ENCODE measurements at regions not wholly inside any gene's neighbourhood (a gene's known extent, or its start where the extent isn't known, plus 50 kb on each side); places are given as distances from the start of the nearest gene placed in this dataset.

- dilution Hi-C loops (cut with MboI; ENCODE audit: extremely low pct_ligation_motif_present, low sequenced_read_pairs), result no loop called here
- no peak overlapping the region for H3K27ac ChIP-seq (ENCODE audit: control insufficient read depth, insufficient read depth, low read length)
Measured at GRCh38 chr18:43681661-43682060, 404.4 kb upstream of the SYT4 start.

GRCh38 chr18:43682196-43682595, 404.9 kb upstream of the SYT4 start:
- no peaks in the 10 kb centered on the region for H4K20me1 ChIP-seq (ENCODE audit: control insufficient read depth, extremely low read depth, insufficient read depth, low read length)
- H3K27me3 ChIP-seq (ENCODE audit: control insufficient read depth, extremely low read depth, insufficient read depth, low read length), result no peaks in the 10 kb centered on the region
- H3K4me3 ChIP-seq (ENCODE audit: control insufficient read depth in 2 of 3, extremely low read depth in 1 of 3, insufficient read depth in 2 of 3, low read depth in 1 of 3, low read length in 3 of 3), result no peak overlapping the region
- H3K9me1 ChIP-seq (ENCODE audit: control insufficient read depth, extremely low read depth, insufficient read depth, low read length), result no peaks in the 10 kb centered on the region
- FAIRE-seq (no peak), DNase-seq (ENCODE audit: low read depth, low spot score) (no peak)
- no peaks in the 10 kb centered on the region for H3K9me3 ChIP-seq (ENCODE audit: control insufficient read depth, low read depth, low read length)
- H3K4me1 ChIP-seq (ENCODE audit: control insufficient read depth, extremely low read depth, insufficient read depth, low read length), result no peaks in the 10 kb centered on the region
- TF ChIP-seq CTCF (optimal IDR thresholded peaks at IDR 0.05 in 1 of 3, IDR thresholded peaks at IDR 0.05 in 1 of 3, conservative IDR thresholded peaks at IDR 0.05 in 1 of 3; ENCODE audit: extremely low read depth in 1 of 3, insufficient read depth in 2 of 3, low read length in 3 of 3) (no peak), EZH2 (IDR thresholded peaks at IDR 0.05; ENCODE audit: low read length) (no peak)
- H3K9ac ChIP-seq (ENCODE audit: control insufficient read depth, extremely low read depth, insufficient read depth, low read length), result no peak overlapping the region
- no peak overlapping the region for H3K27ac ChIP-seq (ENCODE audit: control insufficient read depth, insufficient read depth, low read length)
- H3K79me2 ChIP-seq (ENCODE audit: control insufficient read depth, insufficient read depth, low read length), result no peaks in the 10 kb centered on the region
- dilution Hi-C loops (cut with MboI; ENCODE audit: extremely low pct_ligation_motif_present, low sequenced_read_pairs), result no loop called here
- H3K36me3 ChIP-seq (ENCODE audit: control insufficient read depth in 2 of 2, extremely low read depth in 1 of 2, insufficient read depth in 2 of 2, low read length in 2 of 2), result no peaks in the 10 kb centered on the region
- H2AFZ ChIP-seq (ENCODE audit: control insufficient read depth, low read length), result no peak overlapping the region
- no peak overlapping the region for H3K4me2 ChIP-seq (ENCODE audit: control insufficient read depth, extremely low read depth, insufficient read depth, low read depth, low read length)

More at GRCh38 chr18:43681661-43682060, 404.4 kb upstream of the SYT4 start:
- Histone ChIP-seq H3K4me3 (ENCODE audit: control insufficient read depth in 2 of 3, extremely low read depth in 1 of 3, insufficient read depth in 2 of 3, low read depth in 1 of 3, low read length in 3 of 3) (no peak overlapping the region), H3K9me3 (ENCODE audit: control insufficient read depth, low read depth, low read length) (no peaks in the 10 kb centered on the region), H3K9me1 (ENCODE audit: control insufficient read depth, extremely low read depth, insufficient read depth, low read length) (no peaks in the 10 kb centered on the region), H3K9ac (ENCODE audit: control insufficient read depth, extremely low read depth, insufficient read depth, low read length) (no peak overlapping the region), H3K79me2 (ENCODE audit: control insufficient read depth, insufficient read depth, low read length) (no peaks in the 10 kb centered on the region), H4K20me1 (ENCODE audit: control insufficient read depth, extremely low read depth, insufficient read depth, low read length) (no peaks in the 10 kb centered on the region), H3K4me2 (ENCODE audit: control insufficient read depth, extremely low read depth, insufficient read depth, low read depth, low read length) (no peak overlapping the region), H3K4me1 (ENCODE audit: control insufficient read depth, extremely low read depth, insufficient read depth, low read length) (no peaks in the 10 kb centered on the region), H2AFZ (ENCODE audit: control insufficient read depth, low read length) (no peak overlapping the region), H3K36me3 (ENCODE audit: control insufficient read depth in 2 of 2, extremely low read depth in 1 of 2, insufficient read depth in 2 of 2, low read length in 2 of 2) (no peaks in the 10 kb centered on the region), H3K27me3 (ENCODE audit: control insufficient read depth, extremely low read depth, insufficient read depth, low read length) (no peaks in the 10 kb centered on the region)
- no peak for TF ChIP-seq CTCF (optimal IDR thresholded peaks at IDR 0.05 in 1 of 3, IDR thresholded peaks at IDR 0.05 in 1 of 3, conservative IDR thresholded peaks at IDR 0.05 in 1 of 3; ENCODE audit: extremely low read depth in 1 of 3, insufficient read depth in 2 of 3, low read length in 3 of 3)
- TF ChIP-seq EZH2 (IDR thresholded peaks at IDR 0.05; ENCODE audit: low read length), result no peak
- FAIRE-seq (no peak), DNase-seq (ENCODE audit: low read depth, low spot score) (no peak)

Data from keratinocyte (primary cell).